NCI-H2107 treated with DMSO at 0.1 percent for 48 hours (cell line): ENCODE measurements at regions not wholly inside any gene's neighbourhood (a gene's known extent, or its start where the extent isn't known, plus 50 kb on each side); places are given as distances from the start of the nearest gene placed in this dataset.
"Not testable (repeated sequence)": the region's sequence is repeated elsewhere in the genome, so short reads cannot be mapped to it uniquely, and the experiment has no call there.

ENCODE experiments used
- DNase-seq: peaks from one replicate; lab custom pipeline; 2025; ENCODE audit not compliant: unreplicated experiment; lab: John Stamatoyannopoulos, UW

DNA sequence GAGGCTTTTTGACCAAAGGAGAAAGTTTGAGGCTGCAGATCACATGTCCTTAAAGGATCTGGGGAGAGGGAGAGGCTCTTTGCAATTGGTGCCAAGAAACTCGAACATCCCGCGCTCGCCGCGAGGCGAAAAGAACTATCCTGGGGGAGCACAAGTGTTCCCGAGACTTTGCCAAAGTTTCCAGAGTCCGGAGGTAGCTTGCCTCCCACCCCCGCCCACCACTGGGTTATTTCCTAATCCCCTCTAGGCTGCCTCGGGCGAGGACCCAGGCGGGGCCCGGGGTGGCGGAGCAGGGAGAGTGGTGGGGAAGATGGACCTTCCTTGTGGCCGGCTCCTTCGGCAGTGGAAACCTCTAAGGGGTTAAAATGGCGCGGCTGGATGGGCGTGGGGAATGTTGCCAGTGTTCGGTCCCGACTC lies 114.5 kb downstream of the KCNRG start:
- DNase-seq = no peak

DNA sequence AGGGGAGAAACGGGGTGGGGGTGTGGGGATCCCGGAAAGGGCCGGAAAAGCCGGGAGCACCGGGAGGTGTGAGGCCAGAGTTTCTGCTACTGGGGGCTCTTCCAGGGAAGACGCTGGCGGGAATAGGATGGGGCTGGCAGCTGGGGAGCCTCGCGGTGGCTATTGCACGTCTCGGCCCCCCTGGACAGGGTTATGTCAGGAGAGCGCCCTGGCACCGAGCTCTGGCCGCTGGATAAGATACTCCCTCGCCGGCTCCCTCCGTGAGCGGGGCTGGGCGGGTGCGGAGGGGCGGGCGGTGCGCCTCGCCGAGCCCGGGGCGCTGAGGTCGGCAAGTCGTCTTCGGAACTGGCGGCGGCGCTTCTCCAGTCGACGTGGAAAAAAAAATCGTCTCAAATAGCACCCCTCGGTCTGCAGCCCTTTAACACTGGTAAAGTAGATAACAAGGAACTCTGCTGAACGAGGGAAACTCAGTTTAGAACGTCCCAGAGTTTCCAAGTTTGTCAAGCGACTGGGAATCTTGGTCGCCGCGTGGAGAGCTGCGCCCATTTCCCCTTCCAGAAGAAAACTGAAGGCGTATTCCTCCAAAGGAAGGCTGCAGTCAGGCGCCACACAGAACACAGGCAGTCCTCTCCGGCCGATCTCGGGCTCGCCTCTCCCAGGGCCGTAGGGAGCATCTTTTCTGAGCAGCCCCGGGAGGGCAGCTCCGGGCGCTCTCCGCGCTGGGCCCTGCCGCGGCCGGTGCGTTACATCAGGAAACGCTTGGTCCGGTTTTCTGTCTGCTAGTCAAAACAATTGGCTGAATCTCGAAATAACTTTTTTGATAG lies 115.1 kb downstream of the KCNRG start:
- no peak for DNase-seq

DNA sequence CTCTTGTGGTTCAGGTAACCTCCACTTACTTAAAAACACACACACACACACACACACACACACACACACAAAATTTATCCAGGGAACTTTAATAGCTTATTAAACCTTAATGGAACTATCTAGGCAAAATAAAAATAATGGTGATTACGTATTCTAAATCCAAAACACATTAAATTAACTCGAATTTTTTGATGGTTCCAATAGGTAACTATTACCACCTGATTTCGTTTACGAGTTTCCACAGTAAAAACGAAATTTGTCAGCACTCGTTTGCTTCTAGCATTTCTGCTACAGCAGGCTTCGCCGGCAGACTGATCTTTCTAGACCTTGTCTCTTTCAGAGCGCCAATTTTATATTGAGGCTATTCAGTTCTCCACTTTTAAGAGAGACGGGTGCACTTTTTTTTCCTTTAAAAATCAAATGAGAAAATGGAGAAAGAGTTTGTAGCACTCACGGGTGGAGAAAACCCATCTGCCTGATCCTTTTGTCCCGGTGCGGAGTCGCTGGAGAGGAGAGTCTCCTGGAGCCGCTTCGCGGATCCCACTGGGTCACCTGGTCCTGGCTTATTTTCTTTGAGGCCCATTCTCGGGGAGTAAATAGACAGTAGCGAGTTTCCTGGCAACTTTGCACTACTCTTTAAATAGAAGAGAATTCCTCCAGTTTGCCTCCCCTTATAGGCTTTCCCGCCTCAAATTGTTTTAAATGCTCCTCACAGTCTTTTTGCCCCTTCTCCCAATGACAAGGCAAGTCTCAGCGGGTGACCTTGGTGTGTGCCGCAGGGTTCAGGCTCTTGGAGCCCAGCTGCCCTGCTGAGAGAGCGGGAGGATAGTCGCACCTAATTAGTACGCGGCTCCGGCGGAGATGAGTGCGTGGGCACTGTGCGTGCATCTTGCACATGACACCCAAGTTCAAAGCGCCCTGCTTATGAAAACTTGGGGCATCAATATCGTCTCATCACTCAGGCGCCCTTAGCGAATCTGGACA lies 117.0 kb downstream of the KCNRG start:
- no peak for DNase-seq

DNA sequence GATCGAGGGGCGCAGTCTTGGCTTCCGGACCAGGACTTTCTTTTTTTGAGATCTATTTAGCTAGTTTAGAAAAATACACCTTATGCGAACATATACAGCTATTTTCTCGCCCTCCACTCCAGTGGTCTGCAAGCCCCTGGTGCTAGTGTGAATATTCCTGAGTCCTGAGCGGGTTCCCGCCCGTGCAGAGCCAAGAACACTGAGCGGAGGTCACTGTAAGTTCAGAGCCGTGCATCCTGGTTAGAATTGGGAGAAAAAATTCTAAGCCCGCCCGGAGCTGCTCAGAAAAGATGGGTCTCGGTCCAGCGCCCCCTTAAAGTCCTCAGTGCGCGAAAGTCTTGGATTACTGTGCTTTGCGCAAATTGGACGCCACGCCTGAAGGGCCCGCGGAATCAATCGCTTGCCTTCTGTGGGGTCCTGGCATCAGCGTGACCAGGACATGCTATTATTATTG lies 117.7 kb downstream of the KCNRG start:
- DNase-seq = no peak

DNA sequence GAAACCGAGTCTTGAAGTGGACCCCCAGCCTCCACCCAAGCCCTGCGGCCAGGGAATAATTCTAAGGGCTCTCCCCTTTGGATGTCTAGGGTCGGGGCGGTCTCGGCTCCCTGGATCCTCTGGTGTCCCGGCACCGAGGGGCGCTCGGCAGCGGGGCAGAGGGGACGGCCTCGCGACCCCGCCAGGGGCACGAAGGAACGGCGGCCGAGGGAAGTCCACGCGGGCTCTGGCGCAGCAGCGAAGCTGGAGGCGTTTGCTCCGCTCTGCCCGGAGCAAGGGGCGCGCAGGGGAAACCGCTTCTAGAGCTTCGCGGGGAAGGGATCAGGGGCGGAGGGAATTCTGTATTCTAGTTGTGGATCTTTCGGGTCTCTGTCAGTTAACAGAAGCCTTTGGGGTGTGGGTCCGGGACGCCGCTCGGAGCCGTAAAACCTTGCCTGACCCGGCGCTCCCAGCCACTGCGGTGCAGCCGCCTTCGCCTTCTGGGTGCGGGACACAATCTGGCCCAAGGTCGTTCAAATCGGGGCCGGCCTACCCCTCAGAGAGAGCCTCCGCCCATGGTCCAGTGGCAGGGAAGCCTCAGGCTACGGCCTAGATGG lies 118.2 kb downstream of the KCNRG start:
- no peak for DNase-seq

DNA sequence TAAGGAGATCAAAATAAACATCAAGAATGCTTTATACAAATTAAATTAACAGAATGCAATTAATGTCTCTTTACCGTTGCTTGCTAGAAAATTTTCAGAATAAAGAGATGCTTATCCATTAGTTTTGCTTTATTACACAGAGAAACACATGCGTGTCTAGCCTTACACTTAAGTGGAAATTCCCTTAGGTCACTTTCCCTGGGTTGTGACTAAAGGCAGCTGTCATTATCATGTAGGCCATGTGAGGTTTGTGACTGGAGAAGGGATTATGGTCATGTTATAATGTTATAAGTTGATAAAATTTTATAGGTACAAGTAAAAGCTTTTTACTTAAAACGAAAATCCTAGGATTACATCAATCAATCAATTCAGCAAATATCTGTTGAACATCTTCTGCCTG lies 121.0 kb downstream of the KCNRG start:
- DNase-seq = no peak

DNA sequence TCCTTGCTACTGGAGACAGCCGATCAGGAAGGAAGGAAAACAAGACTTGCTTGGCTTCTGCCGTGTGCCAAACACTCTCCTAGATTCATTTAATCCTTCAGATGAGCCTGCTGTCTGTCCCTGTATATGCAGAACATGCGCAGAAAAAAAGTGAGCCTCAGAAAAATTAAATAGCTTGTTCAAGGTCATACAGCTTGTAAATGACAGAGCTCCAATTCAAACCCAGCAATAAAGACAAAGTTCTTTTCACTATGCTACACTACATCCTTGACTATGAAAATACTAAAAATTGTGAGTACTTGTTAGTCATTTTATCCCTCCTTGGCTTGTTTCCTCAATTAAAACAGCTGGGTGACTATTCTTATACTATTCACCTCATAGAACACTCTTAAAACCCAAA lies 121.4 kb downstream of the KCNRG start:
- no peak for DNase-seq

DNA sequence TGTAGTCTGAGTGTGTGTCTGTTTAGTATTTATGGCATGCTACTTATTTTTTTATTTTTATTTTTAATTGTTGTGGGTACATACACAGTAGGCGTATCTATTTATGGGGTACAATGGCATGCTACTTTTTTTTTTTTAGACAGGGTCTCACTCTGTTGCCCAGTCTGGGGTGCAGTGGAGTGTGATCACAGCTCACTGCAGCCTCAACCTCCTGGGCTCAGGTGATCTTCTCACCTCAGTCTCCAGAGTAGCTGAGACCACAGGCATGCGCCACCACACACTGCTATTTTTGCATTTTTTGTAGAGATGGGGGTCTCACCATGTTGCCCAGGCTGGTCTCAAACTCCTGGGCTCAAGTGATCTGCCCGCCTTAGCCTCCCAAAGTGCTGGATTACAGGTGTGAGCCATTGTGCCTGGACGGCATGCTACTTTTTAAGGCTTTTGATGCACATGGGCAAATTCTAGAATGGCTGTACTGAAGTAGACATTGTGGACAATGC lies 124.2 kb downstream of the KCNRG start:
- not testable (repeated sequence) for DNase-seq

DNA sequence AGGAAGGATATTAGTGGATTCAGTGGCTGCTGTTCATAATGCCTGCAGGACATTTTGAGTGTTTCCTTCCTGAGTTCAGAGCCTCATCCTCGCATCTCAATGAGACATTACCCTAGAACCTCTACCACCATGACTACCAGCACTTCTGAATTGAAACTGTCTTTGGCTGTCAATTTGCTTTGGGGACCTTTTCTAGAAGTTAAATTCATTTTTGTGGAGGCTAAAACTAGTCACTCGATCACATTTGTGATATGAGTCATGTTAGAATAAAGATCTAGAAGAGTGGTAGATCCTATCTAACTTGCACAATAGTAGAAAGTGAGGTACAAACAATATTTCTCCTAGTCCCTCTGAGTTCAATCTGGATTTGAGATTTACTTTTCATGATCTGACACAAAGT lies 124.9 kb downstream of the KCNRG start:
- no peak for DNase-seq

DNA sequence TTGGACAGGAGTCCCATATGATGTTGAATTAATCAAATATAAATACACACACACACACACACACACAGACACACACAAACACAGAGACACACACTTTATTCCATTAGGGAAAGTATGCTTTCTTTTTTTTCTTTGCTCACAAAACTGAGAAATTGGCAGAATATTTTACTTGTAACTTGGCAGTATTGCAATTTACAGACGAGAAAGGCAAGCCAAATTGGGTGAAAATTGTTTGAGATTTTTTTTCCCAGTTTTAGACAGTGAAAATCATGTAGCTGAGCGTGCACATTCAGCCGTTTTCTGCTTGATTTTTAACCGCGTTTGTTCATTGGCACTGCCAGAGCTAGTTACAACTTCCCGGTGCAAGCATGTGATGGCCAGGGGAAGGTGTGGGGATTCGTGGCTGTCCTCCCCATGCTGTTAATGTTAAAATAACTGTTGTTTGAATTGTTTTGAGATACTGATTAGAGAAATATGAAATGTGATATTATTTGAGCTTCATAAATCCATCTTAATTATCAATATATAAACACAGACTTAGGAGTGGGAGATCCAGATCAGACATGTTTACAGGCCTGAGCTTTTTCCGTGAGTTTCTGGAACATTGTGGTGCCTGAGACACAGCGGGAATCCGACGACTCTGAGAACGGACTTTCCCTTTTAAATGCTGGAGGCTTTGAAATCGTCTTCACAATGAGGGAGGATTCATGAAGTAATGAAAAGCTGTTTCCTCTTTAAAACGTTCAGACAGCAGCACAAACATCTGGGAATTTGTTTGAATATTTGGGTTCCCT lies 125.5 kb downstream of the KCNRG start:
- DNase-seq = no peak

DNA sequence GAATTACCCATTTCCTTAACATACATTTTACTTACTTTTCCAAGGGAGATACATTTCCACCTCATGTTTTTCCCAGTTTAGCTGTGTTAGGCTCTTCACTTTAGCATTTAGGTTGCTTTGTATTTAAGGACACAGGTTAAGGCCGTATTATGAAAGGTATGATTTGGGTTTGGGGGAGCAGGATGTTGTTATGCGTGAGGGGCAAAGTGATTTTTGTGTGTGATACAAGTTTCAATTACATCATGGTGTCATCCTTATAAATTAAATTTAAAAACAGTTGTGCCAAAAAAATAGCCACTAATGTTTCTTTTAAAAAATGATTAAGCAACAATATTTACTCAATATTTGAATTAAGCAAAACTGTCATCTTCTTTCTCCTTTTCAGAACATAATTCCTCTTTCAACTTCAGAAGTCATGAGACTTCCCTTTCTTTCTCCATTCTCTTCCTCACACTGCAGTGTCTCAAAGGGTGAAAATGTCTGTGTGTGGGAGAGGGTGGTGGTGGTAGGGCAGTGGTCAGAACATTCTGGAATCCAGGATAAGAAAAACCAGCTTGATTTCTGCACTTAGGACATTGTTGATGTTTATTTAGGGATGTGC lies 126.2 kb downstream of the KCNRG start:
- DNase-seq = no peak

DNA sequence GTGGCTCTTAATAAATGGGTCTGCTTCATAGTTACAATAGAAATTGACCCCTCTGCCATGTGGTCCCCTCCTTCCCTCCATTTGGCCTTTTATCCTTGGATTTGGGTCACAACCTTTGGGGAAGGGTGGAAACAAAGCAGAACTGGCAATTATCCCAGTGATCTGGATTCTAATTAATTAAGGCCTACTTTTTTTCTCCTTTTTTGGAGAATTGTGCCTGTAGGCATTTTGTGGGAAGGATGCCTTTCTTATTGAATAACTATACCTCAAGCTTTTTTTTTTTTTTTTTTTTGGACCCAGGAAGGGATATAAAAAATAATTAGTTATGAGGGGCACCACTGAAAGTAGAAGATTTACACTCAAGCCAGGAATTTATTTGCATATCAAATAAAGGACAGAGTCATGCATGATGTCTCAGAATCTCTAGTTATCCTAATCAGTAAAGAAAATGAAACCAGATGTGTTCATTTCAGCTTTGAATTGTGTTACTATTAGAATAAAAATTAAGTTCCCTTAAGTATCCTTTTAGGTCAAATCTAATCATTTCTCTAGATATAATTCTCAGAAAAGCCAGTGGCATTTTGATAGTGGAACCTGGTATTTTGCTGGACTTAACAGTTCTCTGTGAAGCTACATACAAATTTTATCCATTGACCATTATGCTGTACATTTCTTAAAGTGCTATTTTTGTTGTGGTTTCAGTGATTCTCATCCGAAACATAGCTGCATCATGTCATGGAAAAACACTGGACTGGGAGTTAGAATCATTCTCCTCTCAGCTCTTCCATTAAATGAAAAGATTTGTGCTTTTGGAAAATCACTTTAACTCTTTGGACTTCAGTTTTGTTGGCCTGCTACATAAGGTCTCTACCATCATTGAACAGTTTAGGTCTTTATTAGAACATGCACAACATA lies 129.3 kb downstream of the KCNRG start:
- no peak for DNase-seq

DNA sequence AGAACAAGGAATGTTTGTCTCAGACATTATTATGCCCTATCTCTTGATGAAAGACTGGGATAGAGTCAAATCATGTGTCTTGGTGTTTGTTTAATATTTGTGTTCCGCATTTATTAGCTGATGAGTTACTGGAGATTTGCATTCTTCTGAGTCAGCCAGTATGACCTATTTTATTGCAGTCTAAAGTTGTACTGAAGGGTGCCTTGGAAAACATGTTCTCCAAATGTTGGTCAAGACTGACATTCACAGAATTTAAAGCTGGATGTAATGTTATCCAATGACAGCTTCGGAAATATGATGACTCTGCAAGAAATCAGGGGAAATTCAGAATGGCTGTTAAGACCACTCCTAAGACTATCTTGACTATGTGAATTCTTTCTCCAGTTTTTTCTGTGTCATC lies 134.0 kb downstream of the KCNRG start:
- DNase-seq = no peak

DNA sequence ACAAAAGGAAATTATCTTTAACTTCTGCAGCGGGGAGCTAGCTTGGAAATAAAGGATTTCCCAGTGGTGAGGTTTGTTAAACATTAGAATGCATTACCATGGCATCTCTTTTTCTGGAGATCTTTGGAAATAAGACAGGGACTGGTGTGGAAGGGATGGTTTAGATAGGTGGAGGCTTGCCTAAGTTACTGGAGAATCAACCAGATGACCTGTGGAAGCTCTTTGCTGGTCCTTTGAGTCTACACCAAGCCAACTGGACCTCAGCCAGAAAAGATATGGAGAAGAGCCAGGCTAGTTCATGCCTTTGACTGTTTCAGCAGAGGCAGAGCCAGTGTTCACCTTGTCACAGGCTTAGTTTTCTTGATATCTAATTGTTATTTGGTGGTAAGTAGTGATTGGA lies 134.7 kb downstream of the KCNRG start:
- peak; percentile 38 for DNase-seq

DNA sequence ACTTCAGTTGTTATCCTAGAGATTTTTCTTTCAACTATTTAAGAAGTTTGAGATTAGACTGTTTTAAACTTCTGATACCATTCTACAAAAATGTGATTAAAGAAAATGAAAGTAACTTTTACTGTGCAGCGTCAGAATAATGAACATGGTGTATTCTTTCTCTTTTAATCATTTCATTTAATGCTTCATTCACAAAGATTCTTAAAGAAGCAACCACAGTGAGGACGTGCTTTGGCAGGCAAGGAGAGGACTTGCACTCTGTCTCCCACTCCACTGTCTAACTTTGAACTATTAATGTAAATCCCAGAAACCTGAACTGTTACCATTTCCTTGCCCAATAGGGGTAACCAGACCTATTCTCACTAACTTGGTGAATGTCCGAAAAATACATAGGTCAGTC lies 137.0 kb downstream of the KCNRG start:
- no peak for DNase-seq

DNA sequence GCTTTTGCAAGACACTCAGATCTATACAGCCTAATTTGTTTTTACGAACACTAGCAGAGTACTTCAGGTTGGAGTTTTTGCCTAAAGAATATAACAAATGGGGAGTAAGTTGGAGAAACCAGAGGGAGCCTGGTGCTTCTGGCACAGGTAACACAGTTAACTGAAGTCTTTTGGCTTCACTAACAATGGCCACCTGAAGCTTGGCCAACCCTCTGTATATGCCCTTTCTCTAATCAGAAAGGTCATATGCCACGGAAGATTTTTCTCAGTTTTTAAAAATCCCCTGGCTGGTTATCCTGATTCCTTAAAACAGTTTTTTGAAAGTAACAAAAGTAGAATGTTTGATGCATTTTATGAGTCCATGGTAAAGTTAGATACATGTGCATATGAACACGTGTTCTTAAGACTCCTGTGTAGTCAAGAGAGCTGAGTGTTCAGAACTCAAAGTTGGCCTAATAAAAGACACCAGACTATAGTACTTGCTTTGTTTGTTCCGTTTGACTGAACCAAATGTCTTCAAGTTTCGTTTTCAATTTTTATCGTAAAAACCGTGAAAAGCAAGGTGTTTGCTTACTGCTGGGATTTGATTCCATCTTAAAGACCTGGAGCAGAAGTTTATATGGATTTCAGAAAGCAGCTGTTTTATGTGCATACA lies 137.5 kb downstream of the KCNRG start:
- no peak for DNase-seq

DNA sequence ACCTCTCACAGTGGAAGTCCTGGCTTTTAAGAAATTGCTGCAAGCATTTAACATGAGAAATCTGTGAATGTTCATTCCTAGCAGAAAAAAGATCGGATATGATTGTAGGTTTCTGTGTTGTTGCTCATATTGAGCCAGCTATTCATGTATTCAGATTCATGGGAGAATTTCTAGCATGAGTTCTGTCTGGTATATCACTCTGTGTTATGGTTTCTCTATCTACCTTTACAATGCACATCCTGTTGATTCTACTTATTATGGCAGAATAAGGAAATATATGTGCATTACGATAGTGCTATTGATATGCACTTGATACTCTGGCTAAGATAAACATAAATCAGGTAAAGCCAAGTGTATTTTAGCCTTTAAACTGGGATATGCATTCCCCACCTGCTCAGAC lies 138.2 kb downstream of the KCNRG start:
- DNase-seq = no peak

DNA sequence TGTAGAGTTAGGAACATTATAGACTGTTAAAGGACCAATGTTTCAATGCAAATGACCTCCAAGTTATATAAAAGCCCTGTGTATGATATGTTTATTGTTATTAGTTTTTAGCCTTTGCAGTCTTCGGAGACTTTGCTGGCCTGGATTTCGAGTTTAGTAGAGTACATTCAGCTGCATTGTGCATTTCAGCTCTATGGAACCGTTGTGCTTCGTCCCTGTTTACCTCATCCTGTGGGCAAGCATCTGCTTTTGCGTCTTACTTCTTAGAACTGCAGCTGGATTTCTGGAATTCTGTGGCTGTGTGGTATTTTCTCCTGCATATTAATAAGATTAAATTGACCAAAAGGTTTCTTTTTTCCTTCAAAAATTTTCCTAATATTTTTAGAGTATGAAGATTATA lies 138.6 kb downstream of the KCNRG start:
- DNase-seq = no peak

DNA sequence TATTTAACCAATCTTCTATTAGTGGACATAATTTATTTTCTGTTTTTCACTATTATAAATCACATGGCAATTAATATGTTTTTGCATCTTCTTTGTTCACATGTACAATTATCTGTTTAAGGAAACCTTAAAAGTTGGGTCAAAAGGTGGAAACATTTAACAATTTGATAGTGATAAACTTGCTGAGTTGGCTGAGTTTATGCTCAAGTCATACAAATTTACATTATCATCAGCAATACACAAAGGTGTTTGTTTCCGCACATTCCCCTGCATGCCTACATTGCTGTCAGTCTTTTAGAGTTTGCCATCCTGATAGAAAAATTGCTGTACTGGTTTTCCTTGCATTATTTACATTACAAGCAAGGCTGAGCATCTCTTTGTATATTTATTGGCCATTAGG lies 139.5 kb downstream of the KCNRG start:
- DNase-seq = no peak
